ENCODE measurements at regions not wholly inside any gene's neighbourhood (a gene's known extent, or its start where the extent isn't known, plus 50 kb on each side); places are given as distances from the start of the nearest gene placed in this dataset.

- Histone ChIP-seq H3K9me3 (ENCODE audit: control insufficient read depth in 2 of 3, insufficient read depth in 1 of 3, low read length in 3 of 3) (no peaks in the 10 kb centered on the region), H3K27me3 (ENCODE audit: control insufficient read depth, insufficient read depth, low read length) (no peaks in the 10 kb centered on the region), H3K9ac (ENCODE audit: low read length in 3 of 3) (no peak overlapping the region), H3K36me3 (ENCODE audit: control insufficient read depth in 2 of 3, insufficient read depth in 3 of 3, low read length in 3 of 3) (no peaks in the 10 kb centered on the region), H3K4me3 (ENCODE audit: low read length in 3 of 3) (no peak overlapping the region), H3K4me1 (ENCODE audit: control insufficient read depth in 2 of 3, insufficient read depth in 2 of 3, low read depth in 1 of 3, low read length in 3 of 3) (peaks cover 2 to 10% (median 5%) of the 10 kb centered on the region in 3 donors), H3K27ac (ENCODE audit: low read depth in 2 of 2, low read length in 2 of 2) (no peak overlapping the region)
- intact Hi-C loops (cut with DNase I) = no loop called here
- TF ChIP-seq CTCF (IDR thresholded peaks at IDR 0.05; ENCODE audit: borderline replicate concordance, extremely low read depth, insufficient read depth) = no peak
- DNase-seq (peak in 1 of 5 donors; percentile 45), FAIRE-seq (no peak)
Observed at GRCh38 chr6:100176951-100177710, 183.1 kb upstream of the MCHR2 start.

- H3K27me3 ChIP-seq (ENCODE audit: control insufficient read depth, insufficient read depth, low read length) = no peaks in the 10 kb centered on the region
- H3K36me3 ChIP-seq (ENCODE audit: control insufficient read depth in 2 of 3, insufficient read depth in 3 of 3, low read length in 3 of 3) = no peaks in the 10 kb centered on the region
- DNase-seq (peak in 4 of 5 donors; percentile 33 to 82 (median 57)), FAIRE-seq (no peak)
- intact Hi-C loops (cut with DNase I) = no loop called here
- H3K4me1 ChIP-seq (ENCODE audit: control insufficient read depth in 2 of 3, insufficient read depth in 2 of 3, low read depth in 1 of 3, low read length in 3 of 3) = peaks cover 2 to 10% (median 5%) of the 10 kb centered on the region in 3 donors
- H3K9me3 ChIP-seq (ENCODE audit: control insufficient read depth in 2 of 3, insufficient read depth in 1 of 3, low read length in 3 of 3) = no peaks in the 10 kb centered on the region
- TF ChIP-seq CTCF (IDR thresholded peaks at IDR 0.05; ENCODE audit: borderline replicate concordance, extremely low read depth, insufficient read depth) = peak; percentile 37
- H3K9ac ChIP-seq (ENCODE audit: low read length in 3 of 3) = no peak overlapping the region
- no peak overlapping the region for H3K27ac ChIP-seq (ENCODE audit: low read depth in 2 of 2, low read length in 2 of 2)
- no peak overlapping the region for H3K4me3 ChIP-seq (ENCODE audit: low read length in 3 of 3)
Observed at GRCh38 chr6:100176311-100176950, 182.4 kb upstream of the MCHR2 start.

- no peak for TF ChIP-seq CTCF (IDR thresholded peaks at IDR 0.05; ENCODE audit: borderline replicate concordance, extremely low read depth, insufficient read depth)
- no peak overlapping the region for H3K27ac ChIP-seq (ENCODE audit: low read depth in 2 of 2, low read length in 2 of 2)
- H3K9me3 ChIP-seq (ENCODE audit: control insufficient read depth in 2 of 3, insufficient read depth in 1 of 3, low read length in 3 of 3) = no peaks in the 10 kb centered on the region
- no peaks in the 10 kb centered on the region for H3K27me3 ChIP-seq (ENCODE audit: control insufficient read depth, insufficient read depth, low read length)
- H3K36me3 ChIP-seq (ENCODE audit: control insufficient read depth in 2 of 3, insufficient read depth in 3 of 3, low read length in 3 of 3) = no peaks in the 10 kb centered on the region
- intact Hi-C loops (cut with DNase I) = no loop called here
- peaks cover 2 to 10% (median 5%) of the 10 kb centered on the region in 3 donors for H3K4me1 ChIP-seq (ENCODE audit: control insufficient read depth in 2 of 3, insufficient read depth in 2 of 3, low read depth in 1 of 3, low read length in 3 of 3)
- H3K4me3 ChIP-seq (ENCODE audit: low read length in 3 of 3) = no peak overlapping the region
- FAIRE-seq (no peak), DNase-seq (peak in 3 of 5 donors; percentile 36 to 92 (median 45))
- H3K9ac ChIP-seq (ENCODE audit: low read length in 3 of 3) = no peak overlapping the region
Observed at GRCh38 chr6:100175814-100176310, 181.8 kb upstream of the MCHR2 start.

Measured in kidney (tissue), 13 donors.